Hepatocyte (in vitro differentiated cells): ENCODE measurements at regions not wholly inside any gene's neighbourhood (a gene's known extent, or its start where the extent isn't known, plus 50 kb on each side); places are given as distances from the start of the nearest gene placed in this dataset.

Experiments
- EZH2 ChIP-seq: fragments of 200-600 bp; sonication (generic); IDR thresholded peaks from 2 replicates; pipeline ENCODE4 v1.6.1; 2016; ENCODE audit warnings: antibody characterized with exemption, mild to moderate bottlenecking, borderline replicate concordance
- EZH2phosphoT487 ChIP-seq: fragments of 200-600 bp; sonication (generic); IDR thresholded peaks from one replicate; pipeline ENCODE4 v1.6.1; 2018; ENCODE audit warnings: antibody characterized with exemption, mild to moderate bottlenecking, low read depth, moderate library complexity; ENCODE audit not compliant: unreplicated experiment, severe bottlenecking
- TF ChIP-seq, protein P1 (sequence below): fragments of 200-600 bp; sonication (generic); IDR thresholded peaks from 2 replicates; pipeline ENCODE4 v1.5.1; 2016; ENCODE audit warnings: antibody characterized with exemption, mild to moderate bottlenecking; ENCODE audit not compliant: poor library complexity

DNA sequence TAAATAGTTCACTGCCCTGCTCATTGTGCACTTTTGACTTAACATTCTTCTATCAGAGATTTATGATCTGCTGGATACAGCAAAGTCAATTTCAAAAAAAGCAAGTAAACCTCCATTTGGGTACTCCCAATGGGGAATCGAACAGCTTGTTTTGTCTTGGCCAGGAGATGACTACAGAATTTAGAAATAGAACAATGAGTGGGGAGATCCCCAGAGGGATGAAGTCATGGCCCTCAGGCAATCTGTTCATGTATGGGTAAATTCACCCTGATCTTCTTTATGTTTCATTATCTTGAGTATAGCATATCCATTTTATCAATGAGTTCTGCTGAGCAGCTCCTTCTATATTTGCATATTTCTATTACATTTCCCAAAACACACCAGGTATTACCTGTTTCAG is 1681.9 kb downstream of the HACE1 start:
- TF ChIP-seq, protein P1, sequence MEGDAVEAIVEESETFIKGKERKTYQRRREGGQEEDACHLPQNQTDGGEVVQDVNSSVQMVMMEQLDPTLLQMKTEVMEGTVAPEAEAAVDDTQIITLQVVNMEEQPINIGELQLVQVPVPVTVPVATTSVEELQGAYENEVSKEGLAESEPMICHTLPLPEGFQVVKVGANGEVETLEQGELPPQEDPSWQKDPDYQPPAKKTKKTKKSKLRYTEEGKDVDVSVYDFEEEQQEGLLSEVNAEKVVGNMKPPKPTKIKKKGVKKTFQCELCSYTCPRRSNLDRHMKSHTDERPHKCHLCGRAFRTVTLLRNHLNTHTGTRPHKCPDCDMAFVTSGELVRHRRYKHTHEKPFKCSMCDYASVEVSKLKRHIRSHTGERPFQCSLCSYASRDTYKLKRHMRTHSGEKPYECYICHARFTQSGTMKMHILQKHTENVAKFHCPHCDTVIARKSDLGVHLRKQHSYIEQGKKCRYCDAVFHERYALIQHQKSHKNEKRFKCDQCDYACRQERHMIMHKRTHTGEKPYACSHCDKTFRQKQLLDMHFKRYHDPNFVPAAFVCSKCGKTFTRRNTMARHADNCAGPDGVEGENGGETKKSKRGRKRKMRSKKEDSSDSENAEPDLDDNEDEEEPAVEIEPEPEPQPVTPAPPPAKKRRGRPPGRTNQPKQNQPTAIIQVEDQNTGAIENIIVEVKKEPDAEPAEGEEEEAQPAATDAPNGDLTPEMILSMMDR = no peak
- no peak for TF ChIP-seq EZH2
- TF ChIP-seq EZH2phosphoT487 = no peak
